ENCODE measurements at regions not wholly inside any gene's neighbourhood (a gene's known extent, or its start where the extent isn't known, plus 50 kb on each side); places are given as distances from the start of the nearest gene placed in this dataset.
A peak's percentile ranks its signal among the peaks of the same experiment; 100 is the strongest.

DNA sequence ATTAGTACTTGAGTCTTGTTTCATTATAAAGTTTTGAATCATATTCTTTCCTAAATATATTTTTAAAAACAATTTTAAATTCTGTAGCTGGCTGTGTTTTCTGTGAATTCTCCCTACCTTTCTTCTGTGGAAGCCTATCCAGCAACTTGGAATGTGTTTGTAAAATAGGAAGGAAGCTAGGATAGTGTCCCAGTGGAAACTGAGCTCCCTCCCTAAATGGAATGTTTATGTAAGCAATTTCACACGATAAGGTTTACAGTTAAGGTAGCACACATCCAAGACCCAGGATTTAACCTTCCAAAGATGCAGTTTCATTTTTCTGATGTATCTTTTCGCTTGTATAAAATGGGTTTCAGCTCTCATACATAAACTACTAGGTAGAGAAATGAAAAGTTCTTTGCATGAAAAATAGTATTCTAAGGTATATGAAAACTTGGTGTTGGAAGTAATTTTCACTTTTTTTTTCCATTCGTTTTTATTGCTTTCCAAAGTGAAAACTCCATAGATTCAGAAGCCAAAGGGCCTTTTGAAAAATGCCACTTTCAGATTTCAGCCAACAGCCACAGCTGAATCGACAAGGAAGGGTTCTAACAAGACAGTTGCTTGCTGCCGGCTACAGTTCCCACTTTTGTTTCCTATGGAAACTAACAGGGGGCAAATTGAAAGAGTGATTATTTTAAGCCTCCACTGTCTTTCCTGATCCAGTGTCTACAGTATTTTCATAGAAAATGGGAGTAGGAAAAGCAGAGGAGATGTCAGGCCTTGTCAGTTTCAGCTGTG is 405.1 kb upstream of the POU3F3 start:
- DNase-seq (ENCODE audit: low spot score) = no peak
- in situ Hi-C loops (cut with HindIII; ENCODE audit: low sequenced_read_pairs) = no loop called here

- in situ Hi-C loops (cut with HindIII; ENCODE audit: low sequenced_read_pairs) = no loop called here
- no peak for DNase-seq (ENCODE audit: low spot score)
Observed at GRCh38 chr2:104452558-104452957, 401.4 kb upstream of the POU3F3 start.

DNA sequence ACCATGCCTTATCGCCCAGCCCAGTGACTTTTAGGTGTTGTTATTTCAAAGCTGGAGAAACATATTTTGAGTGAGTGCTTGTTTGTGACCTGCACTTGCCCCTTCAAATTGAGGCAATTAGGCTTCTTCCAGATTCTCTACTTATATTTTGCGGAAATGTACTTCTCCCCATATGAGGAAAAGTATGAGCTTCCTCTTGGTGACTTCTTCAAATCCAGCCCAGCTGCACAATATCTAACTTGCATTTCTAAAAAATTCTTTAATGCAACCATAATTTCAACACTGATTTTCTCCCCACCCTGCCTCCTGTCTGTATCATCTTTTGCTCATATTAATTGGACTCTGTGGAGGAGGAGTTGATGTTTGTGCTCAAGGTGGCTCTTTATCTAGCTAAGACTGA is 391.2 kb upstream of the POU3F3 start:
- in situ Hi-C loops (cut with HindIII; ENCODE audit: low sequenced_read_pairs) = no loop called here

DNA sequence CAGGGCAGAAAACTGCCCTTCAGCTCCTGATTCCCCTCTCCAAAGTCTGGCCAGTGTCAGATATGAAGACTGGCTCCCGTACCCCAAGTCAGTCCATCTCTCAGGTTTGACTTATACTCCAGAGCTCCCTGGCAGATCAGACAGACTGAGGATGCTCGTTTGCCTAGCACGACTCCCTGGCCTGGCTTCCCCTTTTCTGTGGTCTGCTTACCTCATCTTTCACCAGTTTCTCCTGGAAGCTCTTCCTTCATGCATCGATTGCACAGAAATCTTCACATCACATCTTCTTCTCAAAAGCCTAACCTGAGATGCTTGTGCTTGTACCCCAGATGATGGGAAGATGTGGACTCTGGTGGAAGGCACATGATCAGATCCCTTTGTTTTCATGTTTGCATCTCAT is 387.9 kb upstream of the POU3F3 start:
- in situ Hi-C loops (cut with HindIII; ENCODE audit: low sequenced_read_pairs) = no loop called here
- DNase-seq (ENCODE audit: low spot score) = no peak

More for the DNA sequence above, 391.2 kb upstream of the POU3F3 start:
- no peak for DNase-seq (ENCODE audit: low spot score)

GRCh38 chr2:104468846-104469245 is 385.1 kb upstream of the POU3F3 start:
- no peak for DNase-seq (ENCODE audit: low spot score)
- in situ Hi-C loops (cut with HindIII; ENCODE audit: low sequenced_read_pairs) = no loop called here

- no peak for DNase-seq (ENCODE audit: low spot score)
- in situ Hi-C loops (cut with HindIII; ENCODE audit: low sequenced_read_pairs) = no loop called here
Observed at GRCh38 chr2:104472076-104472475, 381.8 kb upstream of the POU3F3 start.

DNA sequence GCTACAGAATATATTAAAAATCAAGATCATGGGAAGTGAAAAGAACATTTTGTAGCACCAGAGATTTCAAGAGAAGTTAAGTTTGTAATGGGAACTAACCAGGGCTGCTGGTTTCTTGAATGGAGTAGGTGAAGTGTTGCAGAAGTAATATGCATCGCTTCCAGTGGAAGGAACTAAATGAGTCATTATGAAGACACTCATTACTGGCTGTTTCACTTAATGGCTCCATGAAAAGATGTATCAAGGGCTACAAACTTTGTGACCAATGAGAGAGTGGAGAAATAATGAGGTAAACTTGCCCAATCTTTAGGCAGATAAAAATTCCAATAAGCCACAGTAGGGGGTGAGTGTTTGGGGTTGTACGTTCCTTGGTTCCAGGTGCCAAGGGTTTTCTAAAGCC is 380.4 kb upstream of the POU3F3 start:
- no peak for DNase-seq (ENCODE audit: low spot score)
- in situ Hi-C loops (cut with HindIII; ENCODE audit: low sequenced_read_pairs) = no loop called here

GRCh38 chr2:104474716-104475115 is 379.2 kb upstream of the POU3F3 start:
- in situ Hi-C loops (cut with HindIII; ENCODE audit: low sequenced_read_pairs) = no loop called here

DNA sequence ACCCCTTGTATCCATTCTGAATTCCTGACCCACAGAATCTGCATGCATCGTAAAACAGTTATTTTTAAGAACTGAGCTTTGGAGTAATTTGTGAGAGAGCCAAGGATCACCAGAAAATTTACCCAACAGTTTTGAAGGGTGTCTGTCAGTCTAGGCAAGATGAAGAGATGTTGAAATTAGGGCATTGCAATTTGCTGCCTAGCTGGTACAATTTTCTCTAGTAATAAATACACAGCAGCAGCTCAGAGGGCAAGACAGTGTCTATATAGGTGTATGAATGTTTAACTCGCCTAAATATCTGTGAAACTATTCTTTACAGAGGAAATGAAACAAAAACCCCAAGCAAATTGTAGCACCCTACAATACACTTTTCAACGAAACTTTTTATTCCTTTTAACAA is 377.8 kb upstream of the POU3F3 start:
- in situ Hi-C loops (cut with HindIII; ENCODE audit: low sequenced_read_pairs) = no loop called here
- DNase-seq (ENCODE audit: low spot score) = no peak

More at GRCh38 chr2:104474716-104475115, 379.2 kb upstream of the POU3F3 start:
- DNase-seq (ENCODE audit: low spot score) = no peak

DNA sequence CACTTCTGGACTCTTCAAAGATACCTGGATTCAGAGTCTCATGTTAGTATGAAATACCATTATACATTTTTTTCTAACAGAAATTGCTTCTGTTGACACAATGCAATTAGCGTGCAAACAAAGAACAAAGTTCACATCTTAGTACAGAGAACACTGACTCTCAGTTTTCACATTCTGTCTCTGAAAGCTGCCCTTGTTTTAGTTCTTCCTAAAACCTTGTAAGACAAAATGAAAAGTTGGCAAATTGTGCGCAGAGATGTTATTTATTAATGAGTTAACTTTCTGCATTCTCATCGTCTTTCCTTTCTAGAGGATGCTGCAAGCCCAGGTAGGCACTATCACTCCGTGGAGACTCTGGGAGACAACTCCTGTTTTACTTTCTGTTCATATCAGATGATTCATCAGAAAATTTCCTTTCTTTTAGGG is 377.3 kb upstream of the POU3F3 start:
- in situ Hi-C loops (cut with HindIII; ENCODE audit: low sequenced_read_pairs) = no loop called here
- no peak for DNase-seq (ENCODE audit: low spot score)

DNA sequence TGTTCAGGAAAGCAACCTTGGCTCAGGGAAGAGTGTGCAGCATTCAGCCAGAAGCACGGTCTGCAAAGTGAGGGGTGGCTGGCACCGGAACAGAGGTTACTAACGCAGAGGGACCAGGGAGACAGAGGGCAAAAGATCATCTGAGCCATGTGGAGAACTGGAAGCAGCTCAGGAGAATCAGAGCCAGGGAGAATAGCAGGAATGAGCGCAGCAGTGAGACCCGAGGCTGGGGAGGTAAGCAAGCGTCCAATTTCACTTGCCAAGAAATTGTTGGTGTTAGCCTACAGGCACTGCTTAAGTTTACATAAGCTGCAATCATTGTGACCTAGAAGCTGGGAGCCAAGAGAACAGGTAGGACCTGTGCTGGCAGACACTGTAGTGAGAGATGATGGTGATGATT is 372.6 kb upstream of the POU3F3 start:
- in situ Hi-C loops (cut with HindIII; ENCODE audit: low sequenced_read_pairs) = no loop called here
- DNase-seq (ENCODE audit: low spot score) = peak; percentile 22

- DNase-seq (ENCODE audit: low spot score) = no peak
- in situ Hi-C loops (cut with HindIII; ENCODE audit: low sequenced_read_pairs) = no loop called here
Observed at GRCh38 chr2:104487366-104487765, 366.5 kb upstream of the POU3F3 start.

GRCh38 chr2:104493698-104494097 is 360.2 kb upstream of the POU3F3 start:
- no peak for DNase-seq (ENCODE audit: low spot score)
- in situ Hi-C loops (cut with HindIII; ENCODE audit: low sequenced_read_pairs) = no loop called here

DNA sequence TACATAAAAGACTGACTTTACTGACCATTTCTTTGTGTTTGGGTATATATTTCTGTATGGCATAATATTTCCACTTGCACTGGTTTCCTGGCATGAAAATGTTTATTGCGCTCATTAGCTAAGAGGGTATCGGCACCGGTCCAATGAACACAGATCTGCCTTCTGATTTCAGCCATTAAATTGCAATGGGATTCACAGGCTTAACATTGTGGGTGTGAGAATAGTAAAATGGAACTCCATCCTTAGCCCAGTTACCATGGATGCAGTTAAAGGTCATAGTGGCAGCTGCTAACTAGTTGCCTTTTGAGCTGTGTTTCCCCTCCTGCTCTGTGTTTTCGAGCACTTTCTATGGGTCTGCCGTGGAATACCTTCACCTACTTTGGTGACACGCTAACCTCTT is 352.6 kb upstream of the POU3F3 start:
- no peak for DNase-seq (ENCODE audit: low spot score)
- in situ Hi-C loops (cut with HindIII; ENCODE audit: low sequenced_read_pairs) = no loop called here

DNA sequence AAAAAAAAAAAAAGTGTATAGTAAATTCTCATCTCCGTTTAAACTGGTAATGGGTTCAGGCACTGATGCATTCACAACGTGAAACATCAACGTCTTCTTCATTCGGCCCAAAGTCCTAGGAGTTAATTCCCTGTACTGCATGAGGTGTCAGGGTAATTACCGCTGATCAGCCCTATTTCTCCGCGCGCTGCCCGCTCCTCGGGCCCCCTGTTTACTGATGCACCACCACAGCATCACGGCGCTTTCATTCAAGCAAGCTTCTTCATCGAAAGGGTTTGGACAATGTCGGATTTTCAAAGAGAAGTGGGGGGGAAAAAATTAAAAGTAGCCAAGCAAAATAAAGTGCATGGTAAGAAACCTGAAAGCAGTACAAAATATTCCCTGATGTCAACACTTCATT is 352.0 kb upstream of the POU3F3 start:
- in situ Hi-C loops (cut with HindIII; ENCODE audit: low sequenced_read_pairs) = no loop called here
- no peak for DNase-seq (ENCODE audit: low spot score)

DNA sequence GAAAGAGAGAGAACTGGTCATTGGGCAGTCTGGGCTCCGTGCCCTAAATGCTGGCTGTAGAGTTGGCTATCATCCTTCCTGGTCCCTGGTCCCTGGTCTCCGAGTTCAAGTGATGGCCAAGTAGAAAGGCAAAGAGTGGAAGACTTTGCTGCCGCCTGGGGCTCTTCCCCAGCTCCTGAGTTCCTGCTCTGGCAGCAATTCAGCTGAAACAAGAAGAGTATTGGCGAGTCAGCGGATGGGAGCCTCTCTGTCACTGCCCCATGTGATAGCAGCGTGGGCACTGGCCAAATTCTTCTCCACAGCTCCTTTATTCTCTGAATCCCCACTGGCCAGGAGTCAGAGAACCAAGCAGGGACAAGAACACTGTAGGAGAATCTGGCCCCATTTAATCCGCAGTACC is 351.0 kb upstream of the POU3F3 start:
- in situ Hi-C loops (cut with HindIII; ENCODE audit: low sequenced_read_pairs) = no loop called here

GRCh38 chr2:104504331-104505073 is 349.4 kb upstream of the POU3F3 start:
- no peak for DNase-seq (ENCODE audit: low spot score)
- in situ Hi-C loops (cut with HindIII; ENCODE audit: low sequenced_read_pairs) = no loop called here

More for the DNA sequence above, 351.0 kb upstream of the POU3F3 start:
- peak; percentile 54 for DNase-seq (ENCODE audit: low spot score)

- no peak for DNase-seq (ENCODE audit: low spot score)
- in situ Hi-C loops (cut with HindIII; ENCODE audit: low sequenced_read_pairs) = no loop called here
Observed at GRCh38 chr2:104518256-104518655, 335.7 kb upstream of the POU3F3 start.

- no peak for DNase-seq (ENCODE audit: low spot score)
- in situ Hi-C loops (cut with HindIII; ENCODE audit: low sequenced_read_pairs) = no loop called here
Observed at GRCh38 chr2:104521247-104521646, 332.7 kb upstream of the POU3F3 start.

DNA sequence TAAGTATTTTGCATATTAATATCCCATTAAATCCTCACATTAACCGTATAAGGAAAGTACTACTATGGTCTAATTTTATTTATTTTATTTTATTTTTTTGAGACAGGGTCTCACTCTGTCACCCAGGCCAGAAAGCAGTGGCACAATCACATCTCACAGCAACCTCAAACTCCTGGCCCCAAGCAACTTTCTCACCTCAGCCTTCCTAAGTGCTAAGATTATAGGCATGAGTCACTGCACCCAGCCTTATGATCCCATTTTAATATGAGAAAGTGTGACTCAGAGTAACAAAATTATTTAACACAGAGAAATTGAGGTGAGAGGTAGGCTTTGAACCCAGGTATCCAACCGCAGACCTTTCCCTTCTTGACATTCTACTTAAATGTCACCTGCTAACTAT is 330.0 kb upstream of the POU3F3 start:
- DNase-seq (ENCODE audit: low spot score) = no peak
- in situ Hi-C loops (cut with HindIII; ENCODE audit: low sequenced_read_pairs) = no loop called here

GRCh38 chr2:104528101-104528500 is 325.8 kb upstream of the POU3F3 start:
- no peak for DNase-seq (ENCODE audit: low spot score)
- in situ Hi-C loops (cut with HindIII; ENCODE audit: low sequenced_read_pairs) = no loop called here

All from G401 (cell line).